H1 (cell line): ENCODE measurements at regions not wholly inside any gene's neighbourhood (a gene's known extent, or its start where the extent isn't known, plus 50 kb on each side); places are given as distances from the start of the nearest gene placed in this dataset.

Source experiments
- CTCF ChIA-PET: fragments of 300-600 bp; sonication (Branson Sonifier 250); formaldehyde crosslinking; loops from one replicate; lab custom pipeline; 2021; ENCODE audit not compliant: partially characterized antibody; lab: Charles Lee
- POLR2A ChIA-PET: fragments of 300-600 bp; sonication (Branson Sonifier 250); formaldehyde crosslinking; loops from one replicate; lab custom pipeline; 2021; ENCODE audit warnings: inconsistent platforms; ENCODE audit not compliant: partially characterized antibody; lab: Charles Lee
- DNase-seq, 2 experiments: peaks; one replicate each; pipeline versions ENCODE4 v3.0.0 to v3.0.0-alpha.2; 2010 to 2022; ENCODE audit warnings: low spot score in 2 of 2, low read depth in 1 of 2, mixed read lengths in 1 of 2
- FAIRE-seq: peaks from 2 replicates; lab custom pipeline; 2011; peaks lifted over from hg19 to GRCh38; lab: Jason Lieb, UNC
- H2AFZ ChIP-seq: 2 replicates; pipeline ENCODE4 v1.8.1; 2012; ENCODE audit warnings: low read length, inconsistent platforms
- H2AK5ac ChIP-seq: 2 replicates; pipeline ENCODE4 v1.6.1; 2013; ENCODE audit warnings: low read depth, low read length
- H2BK120ac ChIP-seq: replicated peaks from 2 replicates; pipeline ENCODE3; 2013; ENCODE audit warnings: low read depth, low read length, inconsistent platforms
- H2BK12ac ChIP-seq: 2 replicates; pipeline ENCODE4 v1.6.1; 2013; ENCODE audit warnings: low read depth, low read length
- H2BK15ac ChIP-seq: 2 replicates; pipeline ENCODE4 v1.6.1; 2013; ENCODE audit warnings: low read length
- H2BK20ac ChIP-seq: 2 replicates; pipeline ENCODE4 v1.6.1; 2013; ENCODE audit warnings: low read length
- H2BK5ac ChIP-seq: 2 replicates; pipeline ENCODE4 v1.6.1; 2013; ENCODE audit warnings: low read depth, low read length
- H3K14ac ChIP-seq: 2 replicates; pipeline ENCODE4 v1.6.1; 2013; ENCODE audit warnings: inconsistent platforms; ENCODE audit not compliant: insufficient read length
- H3K18ac ChIP-seq: 2 replicates; pipeline ENCODE4 v1.6.1; 2013; ENCODE audit warnings: low read length; ENCODE audit errors: extremely low read depth
- H3K23ac ChIP-seq: 2 replicates; pipeline ENCODE4 v1.6.1; 2013; ENCODE audit warnings: inconsistent platforms; ENCODE audit not compliant: insufficient read length
- H3K23me2 ChIP-seq: 2 replicates; pipeline ENCODE4 v1.6.1; 2013; ENCODE audit warnings: low read depth, low read length
- H3K27ac ChIP-seq: 2 replicates; pipeline ENCODE4 v1.6.1; 2011; ENCODE audit warnings: low read depth, low read length, inconsistent platforms
- H3K27me3 ChIP-seq, 4 experiments: replicated peaks in 1 of 4; 1 replicate in 1 of 4; 2 replicates in 3 of 4; pipeline versions ENCODE4 v1.6.1 to v1.8.1; 2011 to 2013; ENCODE audit warnings: low read length in 3 of 4, mild to moderate bottlenecking in 3 of 4, inconsistent platforms in 2 of 4, mixed read lengths in 2 of 4, moderate library complexity in 1 of 4; ENCODE audit not compliant: control insufficient read depth in 3 of 4, insufficient read depth in 3 of 4; ENCODE audit errors: extremely low read depth in 1 of 4
- H3K36me3 ChIP-seq, 4 experiments: 2 replicates each; pipeline versions ENCODE4 v1.6.1 to v1.8.1; 2011 to 2013; ENCODE audit warnings: mild to moderate bottlenecking in 4 of 4, low read length in 3 of 4, moderate library complexity in 2 of 4, control low read depth in 1 of 4, inconsistent platforms in 1 of 4; ENCODE audit not compliant: insufficient read depth in 4 of 4, control insufficient read depth in 2 of 4
- H3K4ac ChIP-seq: replicated peaks from 2 replicates; pipeline ENCODE3; 2013; ENCODE audit warnings: low read length, low read depth, mixed read lengths, inconsistent platforms; ENCODE audit not compliant: insufficient read length
- H3K4me1 ChIP-seq, 4 experiments: replicated peaks in 1 of 4; 1 replicate in 1 of 4; 2 replicates in 3 of 4; pipeline versions ENCODE4 v1.6.1 to v1.8.1; 2011 to 2013; ENCODE audit warnings: low read length in 3 of 4, inconsistent platforms in 2 of 4, mixed read lengths in 1 of 4; ENCODE audit not compliant: insufficient read depth in 4 of 4, control insufficient read depth in 3 of 4
- H3K4me2 ChIP-seq, 2 experiments: 2 replicates each; pipeline versions ENCODE4 v1.6.1 to v1.8.1; 2011 to 2013; ENCODE audit warnings: low read depth in 2 of 2, low read length in 2 of 2, control low read depth in 1 of 2, inconsistent platforms in 1 of 2, mild to moderate bottlenecking in 1 of 2; ENCODE audit not compliant: insufficient read depth in 1 of 2
- H3K4me3 ChIP-seq, 4 experiments: fragments of 200-600, 300-600 bp in 1 of 4; sonication (generic), shearing (Covaris generic), sonication (Bioruptor Twin) in 1 of 4; 2 replicates each; pipeline versions ENCODE4 v1.5.1 to v1.8.1; 2011 to 2016; ENCODE audit warnings: low read length in 4 of 4, low read depth in 3 of 4, control low read depth in 2 of 4, inconsistent platforms in 2 of 4, mild to moderate bottlenecking in 2 of 4, mixed read lengths in 1 of 4, moderate library complexity in 1 of 4; ENCODE audit not compliant: insufficient read depth in 2 of 4; ENCODE audit errors: extremely low read depth in 1 of 4
- H3K56ac ChIP-seq: replicated peaks from 2 replicates; pipeline ENCODE3; 2013; ENCODE audit warnings: low read depth, mild to moderate bottlenecking, mixed read lengths, low read length, inconsistent platforms; ENCODE audit not compliant: insufficient read length
- H3K79me1 ChIP-seq: 2 replicates; pipeline ENCODE4 v1.6.1; 2013; ENCODE audit warnings: low read depth, low read length, control low read depth
- H3K79me2 ChIP-seq, 2 experiments: 2 replicates each; pipeline versions ENCODE4 v1.6.1 to v1.8.1; 2012 to 2013; ENCODE audit warnings: low read length in 2 of 2, mild to moderate bottlenecking in 2 of 2, inconsistent platforms in 1 of 2; ENCODE audit not compliant: insufficient read depth in 2 of 2, control insufficient read depth in 1 of 2
- H3K9ac ChIP-seq, 4 experiments: replicated peaks in 1 of 4; 1 replicate in 1 of 4; 2 replicates in 3 of 4; pipeline versions ENCODE4 v1.6.1 to v1.8.1; 2011 to 2013; ENCODE audit warnings: low read depth in 3 of 4, low read length in 3 of 4, control low read depth in 2 of 4, mild to moderate bottlenecking in 2 of 4, moderate library complexity in 2 of 4, inconsistent platforms in 1 of 4; ENCODE audit errors: extremely low read depth in 1 of 4
- H3K9me3 ChIP-seq, 2 experiments: 2 replicates each; pipeline versions ENCODE4 v1.6.1 to v1.8.1; 2012 to 2013; ENCODE audit warnings: mild to moderate bottlenecking in 2 of 2, moderate library complexity in 2 of 2, control low read depth in 1 of 2, inconsistent platforms in 1 of 2, low read depth in 1 of 2, low read length in 1 of 2, mixed read lengths in 1 of 2; ENCODE audit not compliant: insufficient read depth in 2 of 2
- H4K20me1 ChIP-seq, 2 experiments: replicated peaks in 1 of 2; 2 replicates each; pipeline versions ENCODE3 to v1.8.1; 2011 to 2013; ENCODE audit warnings: inconsistent platforms in 2 of 2, low read length in 2 of 2, mild to moderate bottlenecking in 1 of 2; ENCODE audit not compliant: insufficient read depth in 2 of 2, control insufficient read depth in 1 of 2
- H4K5ac ChIP-seq: 2 replicates; pipeline ENCODE4 v1.6.1; 2013; ENCODE audit warnings: low read length, low read depth, mixed read lengths, inconsistent platforms; ENCODE audit not compliant: insufficient read length
- H4K8ac ChIP-seq: 2 replicates; pipeline ENCODE4 v1.8.0; 2013; ENCODE audit warnings: mild to moderate bottlenecking, moderate library complexity, low read length, inconsistent platforms; ENCODE audit not compliant: insufficient read depth; ENCODE audit errors: extremely low read depth
- H4K91ac ChIP-seq: replicated peaks from 2 replicates; pipeline ENCODE3; 2013; ENCODE audit warnings: low read length, mixed read lengths, inconsistent platforms; ENCODE audit not compliant: insufficient read length
- CBX5 ChIP-seq: fragments of 300-800, 300-1000 bp; sonication (generic); IDR thresholded peaks from 2 replicates; pipeline ENCODE4 v1.7.1; 2016; ENCODE audit warnings: antibody characterized with exemption, low read length, low read depth
- CHD2 ChIP-seq: IDR thresholded peaks from 2 replicates; pipeline ENCODE4 v1.6.1; 2012; ENCODE audit warnings: low read length, improper control_type of control experiment
- GABPA ChIP-seq: IDR thresholded peaks from 2 replicates; pipeline ENCODE4 v1.6.1; 2011; ENCODE audit warnings: mild to moderate bottlenecking, low read length, moderate library complexity, borderline replicate concordance; ENCODE audit not compliant: insufficient read depth
- HDAC2 ChIP-seq, 2 experiments: fragments of 300-600 bp in 1 of 2; sonication (generic) in 1 of 2; IDR thresholded peaks; 2 replicates each; pipeline ENCODE4 v1.6.1; 2011 to 2012; ENCODE audit warnings: low read depth in 2 of 2, low read length in 2 of 2, mild to moderate bottlenecking in 2 of 2, moderate library complexity in 2 of 2, borderline replicate concordance in 1 of 2, inconsistent platforms in 1 of 2
- JUND ChIP-seq: IDR thresholded peaks from 2 replicates; pipeline ENCODE4 v1.6.1; 2011; ENCODE audit warnings: mild to moderate bottlenecking, improper control_type of control experiment, low read length
- KDM5A ChIP-seq: fragments of 200-600 bp; IDR thresholded peaks from 2 replicates; pipeline ENCODE4 v1.7.1; 2012; ENCODE audit warnings: mild to moderate bottlenecking, low read length, inconsistent platforms, mixed read lengths
- RBBP5 ChIP-seq: IDR thresholded peaks from 2 replicates; pipeline ENCODE4 v1.7.1; 2012; ENCODE audit warnings: low read depth, mild to moderate bottlenecking, inconsistent platforms, low read length, moderate library complexity, borderline replicate concordance
- RFX5 ChIP-seq: IDR thresholded peaks from 2 replicates; pipeline ENCODE4 v1.6.1; 2011; ENCODE audit warnings: low read depth, low read length, improper control_type of control experiment, borderline replicate concordance
- SP1 ChIP-seq: IDR thresholded peaks from 2 replicates; pipeline ENCODE4 v1.6.1; 2011; ENCODE audit warnings: low read depth, low read length
- SRF ChIP-seq: IDR thresholded peaks from 2 replicates; pipeline ENCODE4 v1.6.1; 2011; ENCODE audit warnings: mild to moderate bottlenecking, low read depth, low read length, moderate library complexity
- SUZ12 ChIP-seq: fragments of 200-600 bp; sonication (generic); IDR thresholded peaks from 2 replicates; pipeline ENCODE4 v1.6.1; 2012; ENCODE audit warnings: mild to moderate bottlenecking, inconsistent platforms, low read length, moderate library complexity, mixed read lengths
- TAF7 ChIP-seq: optimal IDR thresholded peaks from 2 replicates; pipeline ENCODE3; 2011; ENCODE audit warnings: low read depth, mild to moderate bottlenecking, inconsistent platforms, low read length, moderate library complexity, borderline replicate concordance
- TBP ChIP-seq: IDR thresholded peaks from 2 replicates; pipeline ENCODE4 v1.6.1; 2011; ENCODE audit warnings: low read depth, low read length, improper control_type of control experiment
- WGBS, 2 experiments: shearing (Covaris generic) in 1 of 2; methylation state at CpG; one replicate each; pipeline versions ENCODE4 v1.1.6 to v1.1.7; 2013 to 2015; ENCODE audit warnings: low lambda C conversion rate in 2 of 2, mixed read lengths in 2 of 2, inconsistent platforms in 1 of 2, low coverage in 1 of 2, missing lambda C conversion rate in 1 of 2; ENCODE audit not compliant: insufficient replicate concordance in 2 of 2, insufficient coverage in 1 of 2, insufficient read length in 1 of 2; ENCODE audit errors: extremely low coverage in 1 of 2, missing lambda C conversion rate in 1 of 2; 5-methylcytosine and 5-hydroxymethylcytosine counted together

GRCh38 chr4:91830681-91831395 is 472.9 kb upstream of the GRID2 start:
- Histone ChIP-seq H3K4me2 (no peak overlapping the region), H3K4me3 (no peak overlapping the region), H3K27me3 (no peaks in the 10 kb centered on the region), H2BK20ac (peak overlapping the region; percentile 67; the same call in 1 of the 2 replicates), H2BK120ac (no peak overlapping the region), H3K27ac (no peak overlapping the region), H3K23ac (no peak overlapping the region), H3K79me2 (no peaks in the 10 kb centered on the region), H3K14ac (no peak overlapping the region), H2BK5ac (no peak overlapping the region), H2BK15ac (peak overlapping the region; percentile 23; the same call in 1 of the 2 replicates), H3K9me3 (0 out of 4 replicates have a peak, but pooled peaks cover 0 to 5% of the 10 kb centered on the region in 2 experiments), H3K9ac (no peak overlapping the region), H3K4ac (no peak overlapping the region), H4K8ac (0 out of 2 replicates have a peak overlapping the region, but pooled peaks have one; percentile 6), H4K5ac (no peak overlapping the region), H3K56ac (no peak overlapping the region), H2AK5ac (no peak overlapping the region), H4K91ac (no peak overlapping the region), H4K20me1 (no peaks in the 10 kb centered on the region), H3K36me3 (no peaks in the 10 kb centered on the region), H3K18ac (no peak overlapping the region), H3K79me1 (no peaks in the 10 kb centered on the region), H3K23me2 (no peaks in the 10 kb centered on the region), H3K4me1 (no peaks in the 10 kb centered on the region; a peak in 1 of 7 replicates), H2AFZ (peak overlapping the region; percentile 83), H2BK12ac (0 out of 2 replicates have a peak overlapping the region, but pooled peaks have one; percentile 3)
- no peak for FAIRE-seq
- 92% methylated on average over 4 of the region's 4 CpGs; no CpG with 5 or more reads in 1 of the 2 experiments for WGBS, 2 experiments
- DNase-seq: no peak
- ChIA-PET POLR2A (no interaction called here), CTCF (interaction anchor here (0.7 to 1.5 kb wide), 2 partner anchors 335 to 619 kb away, joined by 3 to 4 read pairs; no protein-coding TSS in a partner anchor)
- no peak for TF ChIP-seq SRF
- no peak for TF ChIP-seq SUZ12
- no peak for TF ChIP-seq CBX5
- TF ChIP-seq RFX5: no peak
- TF ChIP-seq KDM5A: no peak
- TF ChIP-seq RBBP5: no peak
- no peak for TF ChIP-seq CHD2
- no peak for TF ChIP-seq TAF7
- TF ChIP-seq TBP: no peak
- TF ChIP-seq SP1: no peak
- no peak for TF ChIP-seq JUND
- no peak for TF ChIP-seq HDAC2 (IDR thresholded peaks at IDR 0.05; ENCODE audit: borderline replicate concordance in 1 of 2, low read depth in 2 of 2, low read length in 2 of 2)
- TF ChIP-seq GABPA: no peak
